WTC11 (cell line): ENCODE measurements at regions not wholly inside any gene's neighbourhood (a gene's known extent, or its start where the extent isn't known, plus 50 kb on each side); places are given as distances from the start of the nearest gene placed in this dataset.

Experiments used
- ATAC-seq: fragments of 200-7000 bp; cut with Tn5 transposase; 2 replicates; pipeline ENCODE4 v1.10.0; 2021; ENCODE audit warnings: mild to moderate bottlenecking, moderate library complexity
- CTCF ChIA-PET: fragments of 300-600 bp; sonication (Branson Sonifier 250); formaldehyde crosslinking; loops from one replicate; lab custom pipeline; 2021; ENCODE audit warnings: antibody characterized with exemption; lab: Charles Lee
- POLR2A ChIA-PET: fragments of 350-600 bp; sonication (Branson Sonifier 250); formaldehyde crosslinking; loops from one replicate; lab custom pipeline; 2021; ENCODE audit warnings: antibody characterized with exemption; lab: Charles Lee
- DNase-seq: peaks from one replicate; pipeline ENCODE4 v3.0.0; 2021; ENCODE audit warnings: low spot score
- H3K27ac Mint-ChIP-seq: 2 replicates; pipeline ENCODE4 v1.8.0; 2021; ENCODE audit warnings: mixed read lengths
- H3K27me3 Mint-ChIP-seq: 2 replicates; pipeline ENCODE4 v1.8.0; 2021; ENCODE audit warnings: low read depth, mild to moderate bottlenecking, moderate library complexity, mixed read lengths
- H3K36me3 Mint-ChIP-seq: 2 replicates; pipeline ENCODE4 v1.8.0; 2021; ENCODE audit warnings: mixed read lengths
- H3K4me1 Mint-ChIP-seq: 2 replicates; pipeline ENCODE4 v1.8.0; 2022; ENCODE audit warnings: mixed read lengths
- H3K4me3 Mint-ChIP-seq: 2 replicates; pipeline ENCODE4 v1.8.0; 2021; ENCODE audit warnings: mild to moderate bottlenecking, moderate library complexity, mixed read lengths
- H3K9me3 Mint-ChIP-seq: 2 replicates; pipeline ENCODE4 v1.8.0; 2021; ENCODE audit warnings: mixed read lengths
- ATF6 ChIP-seq: sonication (generic); formaldehyde crosslinking; IDR thresholded peaks from 2 replicates; pipeline ENCODE4 v1.8.1; 2023; ENCODE audit warnings: mild to moderate bottlenecking, missing genetic modification reagents
- CDX4 ChIP-seq: fragments of 250-450 bp; sonication (Bioruptor Pico); IDR thresholded peaks from 2 replicates; pipeline ENCODE4 v1.9.0; 2021; ENCODE audit warnings: moderate library complexity, mild to moderate bottlenecking, inconsistent platforms, borderline replicate concordance
- EMX1 ChIP-seq: fragments of 250-450 bp; sonication (Bioruptor Pico); IDR thresholded peaks from 2 replicates; pipeline ENCODE4 v1.8.0; 2021; ENCODE audit warnings: mild to moderate bottlenecking
- ESRRA ChIP-seq: sonication (generic); formaldehyde crosslinking; IDR thresholded peaks from 2 replicates; pipeline ENCODE4 v1.8.1; 2022; ENCODE audit warnings: mild to moderate bottlenecking, missing genetic modification reagents, borderline replicate concordance
- GTF2I ChIP-seq: fragments of 250-450 bp; sonication (Bioruptor Pico); conservative IDR thresholded peaks from 2 replicates; pipeline ENCODE4 v1.4.0; 2021; ENCODE audit warnings: mild to moderate bottlenecking
- KAT7 ChIP-seq: sonication (generic); formaldehyde crosslinking; IDR thresholded peaks from 2 replicates; pipeline ENCODE4 v1.8.1; 2023; ENCODE audit warnings: missing genetic modification reagents, mild to moderate bottlenecking, borderline replicate concordance
- MYBL2 ChIP-seq: sonication (generic); formaldehyde crosslinking; IDR thresholded peaks from 2 replicates; pipeline ENCODE4 v1.8.1; 2023; ENCODE audit warnings: mild to moderate bottlenecking, moderate library complexity, missing genetic modification reagents
- NFYB ChIP-seq: sonication (generic); formaldehyde crosslinking; conservative IDR thresholded peaks from 2 replicates; pipeline ENCODE4 v1.8.0; 2022; ENCODE audit warnings: low read depth, missing genetic modification reagents
- NR1H2 ChIP-seq: sonication (generic); formaldehyde crosslinking; IDR thresholded peaks from 2 replicates; pipeline ENCODE4 v1.9.0; 2021; ENCODE audit warnings: mild to moderate bottlenecking, moderate library complexity, missing genetic modification reagents
- NR2C2 ChIP-seq: sonication (generic); formaldehyde crosslinking; IDR thresholded peaks from 2 replicates; pipeline ENCODE4 v1.8.0; 2022; ENCODE audit warnings: mild to moderate bottlenecking, missing genetic modification reagents
- USF2 ChIP-seq: sonication (generic); formaldehyde crosslinking; IDR thresholded peaks from 2 replicates; pipeline ENCODE4 v1.8.1; 2023; ENCODE audit warnings: mild to moderate bottlenecking, missing genetic modification reagents, moderate library complexity
- ZNF138 ChIP-seq: sonication (generic); formaldehyde crosslinking; conservative IDR thresholded peaks from 2 replicates; pipeline ENCODE4 v1.8.1; 2022; ENCODE audit warnings: mild to moderate bottlenecking, moderate library complexity, missing genetic modification reagents
- ZNF232 ChIP-seq: sonication (generic); formaldehyde crosslinking; IDR thresholded peaks from 2 replicates; pipeline ENCODE4 v1.8.0; 2022; ENCODE audit warnings: mild to moderate bottlenecking, missing genetic modification reagents
- ZNF396 ChIP-seq: fragments of 250-450 bp; sonication (Bioruptor Pico); IDR thresholded peaks from 2 replicates; pipeline ENCODE4 v1.8.0; 2021; ENCODE audit warnings: mild to moderate bottlenecking, moderate library complexity, borderline replicate concordance
- ZNF416 ChIP-seq: fragments of 250-450 bp; sonication (Bioruptor Pico); IDR thresholded peaks from 2 replicates; pipeline ENCODE4 v1.9.0; 2021; ENCODE audit warnings: mild to moderate bottlenecking, inconsistent platforms
- ZNF512 ChIP-seq: sonication (generic); formaldehyde crosslinking; IDR thresholded peaks from 2 replicates; pipeline ENCODE4 v1.8.1; 2022; ENCODE audit warnings: missing genetic modification reagents, borderline replicate concordance
- TF ChIP-seq, protein P1 (sequence below): sonication (generic); formaldehyde crosslinking; IDR thresholded peaks from 2 replicates; pipeline ENCODE4 v1.8.0; 2023; ENCODE audit warnings: mild to moderate bottlenecking, missing genetic modification reagents
- TF ChIP-seq, protein P2 (sequence below): sonication (generic); formaldehyde crosslinking; IDR thresholded peaks from 2 replicates; pipeline ENCODE4 v1.8.1; 2022; ENCODE audit warnings: low read depth, mild to moderate bottlenecking, moderate library complexity, missing genetic modification reagents, borderline replicate concordance
- TF ChIP-seq, protein P3 (sequence below): fragments of 250-450 bp; sonication (Bioruptor Pico); IDR thresholded peaks from 2 replicates; pipeline ENCODE4 v1.8.0; 2021; ENCODE audit warnings: mild to moderate bottlenecking
- TF ChIP-seq, protein P4 (sequence below): sonication (generic); formaldehyde crosslinking; IDR thresholded peaks from 2 replicates; pipeline ENCODE4 v1.8.1; 2022; ENCODE audit warnings: mild to moderate bottlenecking, moderate library complexity, missing genetic modification reagents

GRCh38 chr1:182279302-182279701 is 112.3 kb downstream of the GLUL start (continued):
- TF ChIP-seq, protein P1, sequence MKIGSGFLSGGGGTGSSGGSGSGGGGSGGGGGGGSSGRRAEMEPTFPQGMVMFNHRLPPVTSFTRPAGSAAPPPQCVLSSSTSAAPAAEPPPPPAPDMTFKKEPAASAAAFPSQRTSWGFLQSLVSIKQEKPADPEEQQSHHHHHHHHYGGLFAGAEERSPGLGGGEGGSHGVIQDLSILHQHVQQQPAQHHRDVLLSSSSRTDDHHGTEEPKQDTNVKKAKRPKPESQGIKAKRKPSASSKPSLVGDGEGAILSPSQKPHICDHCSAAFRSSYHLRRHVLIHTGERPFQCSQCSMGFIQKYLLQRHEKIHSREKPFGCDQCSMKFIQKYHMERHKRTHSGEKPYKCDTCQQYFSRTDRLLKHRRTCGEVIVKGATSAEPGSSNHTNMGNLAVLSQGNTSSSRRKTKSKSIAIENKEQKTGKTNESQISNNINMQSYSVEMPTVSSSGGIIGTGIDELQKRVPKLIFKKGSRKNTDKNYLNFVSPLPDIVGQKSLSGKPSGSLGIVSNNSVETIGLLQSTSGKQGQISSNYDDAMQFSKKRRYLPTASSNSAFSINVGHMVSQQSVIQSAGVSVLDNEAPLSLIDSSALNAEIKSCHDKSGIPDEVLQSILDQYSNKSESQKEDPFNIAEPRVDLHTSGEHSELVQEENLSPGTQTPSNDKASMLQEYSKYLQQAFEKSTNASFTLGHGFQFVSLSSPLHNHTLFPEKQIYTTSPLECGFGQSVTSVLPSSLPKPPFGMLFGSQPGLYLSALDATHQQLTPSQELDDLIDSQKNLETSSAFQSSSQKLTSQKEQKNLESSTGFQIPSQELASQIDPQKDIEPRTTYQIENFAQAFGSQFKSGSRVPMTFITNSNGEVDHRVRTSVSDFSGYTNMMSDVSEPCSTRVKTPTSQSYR = no peak
- TF ChIP-seq ESRRA (CRISPR knock-in tag) (no peak), ZNF396 (CRISPR knock-in tag) (no peak), ZNF512 (CRISPR knock-in tag) (no peak)
- TF ChIP-seq, protein P2, sequence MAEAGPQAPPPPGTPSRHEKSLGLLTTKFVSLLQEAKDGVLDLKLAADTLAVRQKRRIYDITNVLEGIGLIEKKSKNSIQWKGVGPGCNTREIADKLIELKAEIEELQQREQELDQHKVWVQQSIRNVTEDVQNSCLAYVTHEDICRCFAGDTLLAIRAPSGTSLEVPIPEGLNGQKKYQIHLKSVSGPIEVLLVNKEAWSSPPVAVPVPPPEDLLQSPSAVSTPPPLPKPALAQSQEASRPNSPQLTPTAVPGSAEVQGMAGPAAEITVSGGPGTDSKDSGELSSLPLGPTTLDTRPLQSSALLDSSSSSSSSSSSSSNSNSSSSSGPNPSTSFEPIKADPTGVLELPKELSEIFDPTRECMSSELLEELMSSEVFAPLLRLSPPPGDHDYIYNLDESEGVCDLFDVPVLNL (CRISPR knock-in tag) = no peak

- no peaks in the 10 kb centered on the region for H3K4me1 Mint-ChIP-seq
- H3K9me3 Mint-ChIP-seq = no peaks in the 10 kb centered on the region
- ATAC-seq = no peak
- ChIA-PET POLR2A (no interaction called here), CTCF (interaction anchor here (0.6 to 1.3 kb wide), 2 partner anchors 81 to 197 kb away, joined by 3 to 4 read pairs; no protein-coding TSS in a partner anchor)
- no peak overlapping the region for H3K4me3 Mint-ChIP-seq
- no peaks in the 10 kb centered on the region for H3K27me3 Mint-ChIP-seq
- DNase-seq = no peak
- no peak overlapping the region for H3K27ac Mint-ChIP-seq
- no peaks in the 10 kb centered on the region for H3K36me3 Mint-ChIP-seq
- TF ChIP-seq, protein P3, sequence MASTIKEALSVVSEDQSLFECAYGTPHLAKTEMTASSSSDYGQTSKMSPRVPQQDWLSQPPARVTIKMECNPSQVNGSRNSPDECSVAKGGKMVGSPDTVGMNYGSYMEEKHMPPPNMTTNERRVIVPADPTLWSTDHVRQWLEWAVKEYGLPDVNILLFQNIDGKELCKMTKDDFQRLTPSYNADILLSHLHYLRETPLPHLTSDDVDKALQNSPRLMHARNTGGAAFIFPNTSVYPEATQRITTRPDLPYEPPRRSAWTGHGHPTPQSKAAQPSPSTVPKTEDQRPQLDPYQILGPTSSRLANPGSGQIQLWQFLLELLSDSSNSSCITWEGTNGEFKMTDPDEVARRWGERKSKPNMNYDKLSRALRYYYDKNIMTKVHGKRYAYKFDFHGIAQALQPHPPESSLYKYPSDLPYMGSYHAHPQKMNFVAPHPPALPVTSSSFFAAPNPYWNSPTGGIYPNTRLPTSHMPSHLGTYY (CRISPR knock-in tag) = no peak
- TF ChIP-seq CDX4 (CRISPR knock-in tag) (no peak), ZNF232 (no peak), ZNF138 (CRISPR knock-in tag) (no peak), NFYB (CRISPR knock-in tag) (no peak), USF2 (CRISPR knock-in tag) (no peak), NR2C2 (CRISPR knock-in tag) (no peak), ZNF396 (CRISPR knock-in tag) (no peak), MYBL2 (CRISPR knock-in tag) (no peak), NR1H2 (CRISPR knock-in tag) (no peak), EMX1 (CRISPR knock-in tag) (no peak), KAT7 (no peak), ATF6 (CRISPR knock-in tag) (no peak), GTF2I (CRISPR knock-in tag) (no peak), ZNF416 (CRISPR knock-in tag) (no peak)
- TF ChIP-seq, protein P1 = no peak
- TF ChIP-seq, protein P4, sequence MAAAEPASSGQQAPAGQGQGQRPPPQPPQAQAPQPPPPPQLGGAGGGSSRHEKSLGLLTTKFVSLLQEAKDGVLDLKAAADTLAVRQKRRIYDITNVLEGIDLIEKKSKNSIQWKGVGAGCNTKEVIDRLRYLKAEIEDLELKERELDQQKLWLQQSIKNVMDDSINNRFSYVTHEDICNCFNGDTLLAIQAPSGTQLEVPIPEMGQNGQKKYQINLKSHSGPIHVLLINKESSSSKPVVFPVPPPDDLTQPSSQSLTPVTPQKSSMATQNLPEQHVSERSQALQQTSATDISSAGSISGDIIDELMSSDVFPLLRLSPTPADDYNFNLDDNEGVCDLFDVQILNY (CRISPR knock-in tag) = no peak
These were observed 113.2 kb downstream of the GLUL start for GRCh38 chr1:182278144-182279054.
